GM12878 (cell line): ENCODE measurements at regions not wholly inside any gene's neighbourhood (a gene's known extent, or its start where the extent isn't known, plus 50 kb on each side); places are given as distances from the start of the nearest gene placed in this dataset.

Experiments used
- ATAC-seq: fragments of 200-7000 bp; cut with Tn5 transposase; 3 replicates; pipeline ENCODE4 v1.9.1; 2020; ENCODE audit warnings: mild to moderate bottlenecking, moderate library complexity
- BruUV-seq: library from RNA; stranded (reverse); fragments of 400-500 nt; replicated peaks from 2 replicates; lab custom pipeline; 2021; lab: Mats Ljungman, UMichigan
- CTCF ChIA-PET: fragments of 300-600 bp; sonication (Branson Sonifier 250); formaldehyde crosslinking; extraction: SDS; loops from one replicate; lab custom pipeline; 2021; ENCODE audit warnings: inconsistent platforms; lab: Yijun Ruan, JAX
- POLR2A ChIA-PET: fragments of 350-600 bp; formaldehyde crosslinking; extraction: SDS; loops from one replicate; lab custom pipeline; 2021; ENCODE audit warnings: inconsistent platforms; lab: Charles Lee
- RAD21 ChIA-PET: fragments of 300-600 bp; sonication (Branson Sonifier 250); formaldehyde crosslinking; loops from one replicate; lab custom pipeline; 2023; ENCODE audit warnings: antibody characterized with exemption; ENCODE audit not compliant: unreplicated experiment; lab: Charles Lee
- SMC1A ChIA-PET: fragments of 300-600 bp; sonication (Branson Sonifier 250); formaldehyde crosslinking; loops from one replicate; lab custom pipeline; 2023; ENCODE audit not compliant: unreplicated experiment, uncharacterized antibody; lab: Charles Lee
- DNase-seq: peaks from one replicate; pipeline ENCODE4 v3.0.0-alpha.2; 2011; ENCODE audit warnings: low read depth, low spot score
- FAIRE-seq: peaks from 3 replicates; lab custom pipeline; 2011; peaks lifted over from hg19 to GRCh38; lab: Jason Lieb, UNC
- H2AFZ ChIP-seq: 2 replicates; pipeline ENCODE4 v1.6.0; 2011; ENCODE audit warnings: low read depth, low read length, control low read depth; ENCODE audit not compliant: control insufficient read depth
- H3K27ac ChIP-seq: 2 replicates; pipeline ENCODE4 v1.5.1; 2011; ENCODE audit warnings: control low read depth; ENCODE audit not compliant: control insufficient read depth, insufficient read depth
- H3K27me3 ChIP-seq, 2 experiments: replicated peaks in 1 of 2; 2 replicates each; pipeline versions ENCODE4 v1.6.0 to v1.6.1; 2011; ENCODE audit warnings: low read length in 1 of 2; ENCODE audit not compliant: control insufficient read depth in 2 of 2, insufficient read depth in 2 of 2
- H3K36me3 ChIP-seq, 2 experiments: 2 replicates each; pipeline ENCODE4 v1.5.1; 2011; ENCODE audit warnings: low read length in 1 of 2; ENCODE audit not compliant: control insufficient read depth in 2 of 2, insufficient read depth in 2 of 2
- H3K4me1 ChIP-seq: 2 replicates; pipeline ENCODE4 v1.6.1; 2011; ENCODE audit warnings: mild to moderate bottlenecking, low read length, moderate library complexity, mixed read lengths; ENCODE audit not compliant: control insufficient read depth, insufficient read depth
- H3K4me2 ChIP-seq: 2 replicates; pipeline ENCODE4 v1.6.0; 2011; ENCODE audit warnings: control low read depth; ENCODE audit not compliant: control insufficient read depth, insufficient read depth
- H3K4me3 ChIP-seq: fragments of 200-600 bp; sonication (generic); 2 replicates; pipeline ENCODE4 v1.5.1; 2016
- H3K79me2 ChIP-seq: 2 replicates; pipeline ENCODE4 v1.6.0; 2011; ENCODE audit warnings: low read length; ENCODE audit not compliant: control insufficient read depth, insufficient read depth
- H3K9ac ChIP-seq: 2 replicates; pipeline ENCODE4 v1.8.0; 2011; ENCODE audit warnings: low read length, control low read depth, mixed read lengths; ENCODE audit not compliant: control insufficient read depth, insufficient read depth
- H3K9me3 ChIP-seq: replicated peaks from 3 replicates; pipeline ENCODE4 v1.5.1; 2011; ENCODE audit warnings: mild to moderate bottlenecking, low read length; ENCODE audit not compliant: control insufficient read depth, insufficient read depth
- H4K20me1 ChIP-seq: 2 replicates; pipeline ENCODE4 v1.6.0; 2011; ENCODE audit not compliant: control insufficient read depth, insufficient read depth
- BACH1 ChIP-seq: fragments of 450-650 bp; IDR thresholded peaks from 2 replicates; pipeline ENCODE4 v1.6.1; 2017; ENCODE audit warnings: mild to moderate bottlenecking, borderline replicate concordance
- E2F8 ChIP-seq: fragments of 450-650 bp; IDR thresholded peaks from 2 replicates; pipeline ENCODE4 v1.6.1; 2018; ENCODE audit warnings: mild to moderate bottlenecking, low read depth, moderate library complexity; ENCODE audit not compliant: partially characterized antibody
- EGR1 ChIP-seq, 2 experiments: IDR thresholded peaks; 1 replicate in 1 of 2; 2 replicates in 1 of 2; pipeline ENCODE4 v1.6.1; 2011 to 2012; ENCODE audit warnings: low read depth in 2 of 2, low read length in 2 of 2, borderline replicate concordance in 1 of 2, mild to moderate bottlenecking in 1 of 2, moderate library complexity in 1 of 2
- ELK1 ChIP-seq: IDR thresholded peaks from 2 replicates; pipeline ENCODE4 v1.6.1; 2012; ENCODE audit warnings: low read depth, low read length, improper control_type of control experiment
- GATAD2B ChIP-seq: fragments of 450-650 bp; conservative IDR thresholded peaks from 2 replicates; pipeline ENCODE4 v1.6.1; 2017; ENCODE audit warnings: low read depth, mild to moderate bottlenecking, moderate library complexity
- KAT2A ChIP-seq: conservative IDR thresholded peaks from 2 replicates; pipeline ENCODE4 v1.6.1; 2011; ENCODE audit warnings: low read depth, low read length; ENCODE audit not compliant: control insufficient read depth
- PML ChIP-seq: IDR thresholded peaks from 2 replicates; pipeline ENCODE4 v1.6.1; 2012; ENCODE audit warnings: low read length, inconsistent platforms
- PRDM15 ChIP-seq: fragments of 450-650 bp; formaldehyde crosslinking; IDR thresholded peaks from 2 replicates; pipeline ENCODE4 v1.4.0; 2020; ENCODE audit warnings: mild to moderate bottlenecking, moderate library complexity
- RBBP5 ChIP-seq: fragments of 200-600 bp; sonication (generic); conservative IDR thresholded peaks from 2 replicates; pipeline ENCODE4 v1.6.1; 2016
- ZBED1 ChIP-seq: IDR thresholded peaks from 2 replicates; pipeline ENCODE4 v1.6.1; 2016; ENCODE audit warnings: borderline replicate concordance
- ZSCAN29 ChIP-seq: fragments of 450-650 bp; IDR thresholded peaks from 2 replicates; pipeline ENCODE4 v1.6.1; 2017; ENCODE audit warnings: mild to moderate bottlenecking, moderate library complexity
- ZZZ3 ChIP-seq: IDR thresholded peaks from 2 replicates; pipeline ENCODE4 v1.6.1; 2011; ENCODE audit warnings: low read depth; ENCODE audit not compliant: control insufficient read depth, insufficient read length
- WGBS: methylation state at CpG from one replicate; pipeline ENCODE4 v1.1.6; 2016; ENCODE audit warnings: low lambda C conversion rate; ENCODE audit not compliant: insufficient replicate concordance, insufficient coverage; ENCODE audit errors: missing lambda C conversion rate; 5-methylcytosine and 5-hydroxymethylcytosine counted together
- in situ Hi-C: fragments of 300-500 bp; cut with MboI; formaldehyde crosslinking; loops from 9 replicates; pipeline ENCODE4 v1.14.3; 2018; ENCODE audit warnings: mixed read lengths
- intact Hi-C: fragments of 100-400 bp; cut with micrococcal nuclease; formaldehyde crosslinking; loops from one replicate; pipeline ENCODE4 v1.14.2; 2022; ENCODE audit not compliant: unreplicated experiment
- TF ChIP-seq, protein P1 (sequence below): fragments of 450-650 bp; IDR thresholded peaks from 2 replicates; pipeline ENCODE4 v1.6.1; 2017; ENCODE audit warnings: mild to moderate bottlenecking
- TF ChIP-seq, protein P2 (sequence below): IDR thresholded peaks from 2 replicates; pipeline ENCODE4 v1.6.1; 2012; ENCODE audit warnings: low read depth, low read length, improper control_type of control experiment

DNA sequence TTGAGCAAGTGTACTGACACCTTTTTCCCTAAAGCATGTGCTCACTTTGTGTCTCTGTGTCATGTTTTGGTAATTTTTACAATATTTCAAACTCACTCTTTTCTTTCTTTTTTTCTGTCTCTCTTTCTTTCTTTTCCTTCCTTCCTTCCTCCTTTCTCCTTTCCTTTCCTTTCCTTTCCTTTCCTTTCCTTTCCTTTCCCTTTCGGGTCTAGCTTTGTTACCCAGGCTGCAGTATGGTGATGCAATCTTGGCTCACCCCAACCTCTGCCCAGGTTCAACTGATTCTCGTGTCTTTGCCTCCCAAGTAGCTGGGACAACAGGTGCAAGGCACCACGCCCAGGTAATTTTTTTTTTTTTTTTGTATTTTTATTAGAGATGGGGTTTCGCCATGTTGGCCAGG is 60.4 kb upstream of the TINAGL1 start:
- H3K4me3 ChIP-seq: no peak overlapping the region
- H3K79me2 ChIP-seq: no peaks in the 10 kb centered on the region
- no peaks in the 10 kb centered on the region for H4K20me1 ChIP-seq
- intact Hi-C loops (no loop called here), in situ Hi-C loops (no loop called here)
- H3K9ac ChIP-seq: no peak overlapping the region
- SMC1A ChIA-PET: interaction anchor here (1.3 to 1.9 kb wide), 6 partner anchors 8 to 94 kb away, joined by 5 to 8 read pairs (median 6); no protein-coding TSS in a partner anchor
- 22% methylated on average over 3 of the region's 4 CpGs for WGBS
- FAIRE-seq: no peak
- H3K27me3 ChIP-seq: no peaks in the 10 kb centered on the region
- H3K9me3 ChIP-seq: peaks cover 6% of the 10 kb centered on the region; the same call in 2 of the 3 replicates
- no peaks in the 10 kb centered on the region for H3K36me3 ChIP-seq
- ATAC-seq: no peak
- POLR2A ChIA-PET: interaction anchor here (0.9 to 1.3 kb wide), 2 partner anchors 8 to 19 kb away, joined by 3 to 4 read pairs; no protein-coding TSS in a partner anchor
- no peak for DNase-seq
- RAD21 ChIA-PET: interaction anchor here (1.1 to 1.3 kb wide), 2 partner anchors 15 to 33 kb away, joined by 4 read pairs; no protein-coding TSS in a partner anchor
- BruUV-seq: no TSS peak
- no peaks in the 10 kb centered on the region for H3K4me1 ChIP-seq
- no peak overlapping the region for H3K27ac ChIP-seq
- H3K4me2 ChIP-seq: no peak overlapping the region
- no peak overlapping the region for H2AFZ ChIP-seq
- CTCF ChIA-PET: interaction anchor here (0.6 to 1.2 kb wide), 5 partner anchors 8 to 94 kb away, joined by 3 to 7 read pairs (median 4); no protein-coding TSS in a partner anchor
- TF ChIP-seq E2F8 (no peak), PML (no peak), GATAD2B (no peak), ZSCAN29 (no peak), KAT2A (no peak), ELK1 (no peak), ZZZ3 (no peak), EGR1 (IDR thresholded peaks at IDR 0.05; ENCODE audit: borderline replicate concordance in 1 of 2, low read depth in 2 of 2, low read length in 2 of 2) (no peak), BACH1 (no peak), PRDM15 (no peak), ZBED1 (no peak), RBBP5 (no peak)
- TF ChIP-seq, protein P1, sequence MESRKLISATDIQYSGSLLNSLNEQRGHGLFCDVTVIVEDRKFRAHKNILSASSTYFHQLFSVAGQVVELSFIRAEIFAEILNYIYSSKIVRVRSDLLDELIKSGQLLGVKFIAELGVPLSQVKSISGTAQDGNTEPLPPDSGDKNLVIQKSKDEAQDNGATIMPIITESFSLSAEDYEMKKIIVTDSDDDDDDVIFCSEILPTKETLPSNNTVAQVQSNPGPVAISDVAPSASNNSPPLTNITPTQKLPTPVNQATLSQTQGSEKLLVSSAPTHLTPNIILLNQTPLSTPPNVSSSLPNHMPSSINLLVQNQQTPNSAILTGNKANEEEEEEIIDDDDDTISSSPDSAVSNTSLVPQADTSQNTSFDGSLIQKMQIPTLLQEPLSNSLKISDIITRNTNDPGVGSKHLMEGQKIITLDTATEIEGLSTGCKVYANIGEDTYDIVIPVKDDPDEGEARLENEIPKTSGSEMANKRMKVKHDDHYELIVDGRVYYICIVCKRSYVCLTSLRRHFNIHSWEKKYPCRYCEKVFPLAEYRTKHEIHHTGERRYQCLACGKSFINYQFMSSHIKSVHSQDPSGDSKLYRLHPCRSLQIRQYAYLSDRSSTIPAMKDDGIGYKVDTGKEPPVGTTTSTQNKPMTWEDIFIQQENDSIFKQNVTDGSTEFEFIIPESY: no peak
- TF ChIP-seq, protein P2, sequence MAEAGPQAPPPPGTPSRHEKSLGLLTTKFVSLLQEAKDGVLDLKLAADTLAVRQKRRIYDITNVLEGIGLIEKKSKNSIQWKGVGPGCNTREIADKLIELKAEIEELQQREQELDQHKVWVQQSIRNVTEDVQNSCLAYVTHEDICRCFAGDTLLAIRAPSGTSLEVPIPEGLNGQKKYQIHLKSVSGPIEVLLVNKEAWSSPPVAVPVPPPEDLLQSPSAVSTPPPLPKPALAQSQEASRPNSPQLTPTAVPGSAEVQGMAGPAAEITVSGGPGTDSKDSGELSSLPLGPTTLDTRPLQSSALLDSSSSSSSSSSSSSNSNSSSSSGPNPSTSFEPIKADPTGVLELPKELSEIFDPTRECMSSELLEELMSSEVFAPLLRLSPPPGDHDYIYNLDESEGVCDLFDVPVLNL: no peak
